Activated T-helper 1 cell treated with anti-CD3 and anti-CD28 coated beads, Interleukin-12 subunit alpha, Interleukin-12 subunit beta, Interleukin-2, Interleukin-4 antibody, amounts not matched to agents 30 ng/mL and 10 ng/mL and 1 ng/mL, durations not matched to agents 14 hours and 24 hours and 36 hours (primary cell): ENCODE measurements at regions not wholly inside any gene's neighbourhood (a gene's known extent, or its start where the extent isn't known, plus 50 kb on each side); places are given as distances from the start of the nearest gene placed in this dataset.
"Not testable (repeated sequence)": the region's sequence is repeated elsewhere in the genome, so short reads cannot be mapped to it uniquely, and the experiment has no call there.

ENCODE experiments used
- DNase-seq: peaks from one replicate; pipeline ENCODE4 v3.0.0; 2021; ENCODE audit warnings: low spot score
- H3K27ac Mint-ChIP-seq: one replicate; pipeline ENCODE4 v1.8.0; 2021; ENCODE audit warnings: mild to moderate bottlenecking, mixed read lengths
- H3K27me3 Mint-ChIP-seq: one replicate; pipeline ENCODE4 v1.8.0; 2022; ENCODE audit warnings: mild to moderate bottlenecking, moderate library complexity, mixed read lengths; ENCODE audit not compliant: insufficient read depth
- H3K36me3 Mint-ChIP-seq: one replicate; pipeline ENCODE4 v1.8.0; 2021; ENCODE audit warnings: low read depth, mixed read lengths
- H3K4me1 Mint-ChIP-seq: one replicate; pipeline ENCODE4 v1.8.0; 2021; ENCODE audit warnings: low read depth, mixed read lengths
- H3K4me3 Mint-ChIP-seq: one replicate; pipeline ENCODE4 v1.8.0; 2021; ENCODE audit warnings: mild to moderate bottlenecking, moderate library complexity, mixed read lengths
- H3K9me3 Mint-ChIP-seq: one replicate; pipeline ENCODE4 v1.8.0; 2021; ENCODE audit warnings: mixed read lengths
- intact Hi-C: fragments of 100-400 bp; cut with micrococcal nuclease; formaldehyde crosslinking; loops from one replicate; pipeline ENCODE4 v1.15.1; 2024

DNA sequence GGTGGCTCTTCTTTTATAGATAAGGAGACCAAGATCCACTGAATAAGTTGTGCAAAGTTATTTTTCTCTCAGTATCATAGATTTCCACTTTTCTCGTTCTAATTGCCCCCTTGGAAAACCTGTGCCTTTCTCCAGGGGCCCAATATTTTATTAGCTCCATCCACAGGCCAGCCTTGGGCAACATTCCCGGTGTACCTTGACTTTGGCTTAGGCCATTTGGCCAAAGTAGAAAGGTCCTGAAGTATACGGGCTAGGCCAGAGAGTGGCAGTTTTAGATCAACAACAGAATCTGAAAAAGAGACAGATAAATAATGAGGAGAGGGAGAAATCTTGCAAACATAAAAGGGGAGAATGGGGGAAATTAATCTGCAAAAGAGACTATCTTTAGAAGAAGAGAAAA is 91.7 kb upstream of the CHMP2B start:
- no peaks in the 10 kb centered on the region for H3K4me1 Mint-ChIP-seq
- H3K9me3 Mint-ChIP-seq = peaks cover 2% of the 10 kb centered on the region
- H3K27ac Mint-ChIP-seq = no peak overlapping the region
- DNase-seq = no peak
- intact Hi-C loops = no loop called here
- no peaks in the 10 kb centered on the region for H3K36me3 Mint-ChIP-seq
- H3K4me3 Mint-ChIP-seq = no peak overlapping the region
- H3K27me3 Mint-ChIP-seq = no peaks in the 10 kb centered on the region

DNA sequence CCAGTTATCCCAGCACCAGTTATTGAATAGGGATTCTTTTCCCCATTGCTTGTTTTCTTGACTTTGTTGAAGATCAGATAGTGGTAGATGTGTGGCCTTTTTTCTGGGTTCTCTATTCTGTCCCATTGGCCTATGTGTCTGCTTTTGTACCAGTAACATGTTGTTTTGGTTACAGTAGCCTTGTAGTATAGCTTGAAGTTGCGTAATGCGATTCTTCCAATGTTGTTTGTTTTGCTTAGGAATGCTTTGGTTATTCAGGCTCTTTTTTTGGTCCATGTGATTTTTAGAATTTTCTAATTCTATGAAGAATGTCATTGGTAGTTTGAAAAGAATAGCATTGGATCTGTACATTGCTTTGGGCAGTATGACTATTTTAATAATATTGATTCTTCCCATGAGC is 94.3 kb upstream of the CHMP2B start:
- intact Hi-C loops = no loop called here
- no peaks in the 10 kb centered on the region for H3K9me3 Mint-ChIP-seq
- H3K36me3 Mint-ChIP-seq = no peaks in the 10 kb centered on the region
- DNase-seq = no peak
- H3K4me1 Mint-ChIP-seq = no peaks in the 10 kb centered on the region
- no peak overlapping the region for H3K27ac Mint-ChIP-seq
- no peak overlapping the region for H3K4me3 Mint-ChIP-seq
- no peaks in the 10 kb centered on the region for H3K27me3 Mint-ChIP-seq

- no peaks in the 10 kb centered on the region for H3K4me1 Mint-ChIP-seq
- H3K27ac Mint-ChIP-seq = no peak overlapping the region
- no peaks in the 10 kb centered on the region for H3K27me3 Mint-ChIP-seq
- intact Hi-C loops = no loop called here
- no peak overlapping the region for H3K4me3 Mint-ChIP-seq
- H3K36me3 Mint-ChIP-seq = no peaks in the 10 kb centered on the region
- DNase-seq = no peak
- H3K9me3 Mint-ChIP-seq = no peaks in the 10 kb centered on the region
These were observed 99.1 kb upstream of the CHMP2B start for GRCh38 chr3:87128006-87128405.

DNA sequence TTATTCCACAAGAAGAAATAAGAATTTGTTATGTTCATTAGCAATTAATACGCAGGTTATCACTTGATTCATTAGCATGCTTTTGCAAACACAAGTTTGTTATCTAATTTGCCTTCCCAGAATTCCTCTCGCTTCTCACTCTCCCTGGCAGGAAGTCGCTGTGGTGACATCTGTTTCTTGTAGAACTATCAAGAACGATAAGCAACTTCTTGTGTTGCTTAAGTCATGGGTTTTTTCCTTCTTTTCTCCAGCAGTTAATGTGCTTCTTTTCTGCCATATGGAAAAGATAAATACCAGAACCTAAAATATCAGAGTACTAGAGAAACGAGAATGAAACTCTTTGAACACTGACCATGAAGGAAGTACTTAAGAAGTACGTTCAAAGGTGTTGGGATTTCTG is 99.8 kb upstream of the CHMP2B start:
- H3K27me3 Mint-ChIP-seq = no peaks in the 10 kb centered on the region
- H3K36me3 Mint-ChIP-seq = no peaks in the 10 kb centered on the region
- H3K4me1 Mint-ChIP-seq = no peaks in the 10 kb centered on the region
- no peak overlapping the region for H3K27ac Mint-ChIP-seq
- DNase-seq = no peak
- H3K4me3 Mint-ChIP-seq = no peak overlapping the region
- no peaks in the 10 kb centered on the region for H3K9me3 Mint-ChIP-seq
- intact Hi-C loops = no loop called here

DNA sequence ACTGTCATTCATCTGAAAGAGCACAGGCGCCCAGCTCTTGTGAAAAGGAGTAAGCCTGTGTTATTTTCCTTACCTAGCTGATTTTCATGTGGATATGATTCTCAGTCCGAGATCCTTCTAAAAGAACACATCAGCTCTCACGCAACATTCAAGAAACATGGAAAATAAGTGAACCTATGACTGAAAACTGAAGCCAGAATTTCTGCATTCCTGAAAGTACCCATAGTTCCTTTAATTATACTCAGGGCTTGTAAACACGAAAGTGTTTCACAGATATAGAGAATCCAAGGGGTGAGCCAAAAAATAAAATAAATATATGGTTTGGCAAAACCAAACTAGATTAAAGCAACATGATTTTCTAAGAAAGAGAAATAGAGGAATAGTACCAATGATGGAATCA is 100.8 kb upstream of the CHMP2B start:
- H3K4me3 Mint-ChIP-seq = no peak overlapping the region
- no peaks in the 10 kb centered on the region for H3K36me3 Mint-ChIP-seq
- no peak for DNase-seq
- intact Hi-C loops = no loop called here
- H3K27ac Mint-ChIP-seq = no peak overlapping the region
- H3K9me3 Mint-ChIP-seq = no peaks in the 10 kb centered on the region
- no peaks in the 10 kb centered on the region for H3K27me3 Mint-ChIP-seq
- no peaks in the 10 kb centered on the region for H3K4me1 Mint-ChIP-seq

GRCh38 chr3:87125116-87125515 is 102.0 kb upstream of the CHMP2B start:
- H3K27me3 Mint-ChIP-seq = no peaks in the 10 kb centered on the region
- no peaks in the 10 kb centered on the region for H3K4me1 Mint-ChIP-seq
- H3K27ac Mint-ChIP-seq = no peak overlapping the region
- H3K9me3 Mint-ChIP-seq = no peaks in the 10 kb centered on the region
- H3K36me3 Mint-ChIP-seq = no peaks in the 10 kb centered on the region
- intact Hi-C loops = no loop called here
- no peak for DNase-seq
- H3K4me3 Mint-ChIP-seq = no peak overlapping the region

GRCh38 chr3:87122766-87123165 is 104.3 kb upstream of the CHMP2B start:
- intact Hi-C loops = no loop called here
- no peak for DNase-seq
- Mint-ChIP-seq H3K27ac (no peak overlapping the region), H3K9me3 (no peaks in the 10 kb centered on the region), H3K36me3 (no peaks in the 10 kb centered on the region), H3K4me1 (no peaks in the 10 kb centered on the region), H3K4me3 (no peak overlapping the region), H3K27me3 (no peaks in the 10 kb centered on the region)

GRCh38 chr3:87121856-87122255 is 105.3 kb upstream of the CHMP2B start:
- Mint-ChIP-seq H3K27ac (no peak overlapping the region), H3K36me3 (no peaks in the 10 kb centered on the region), H3K4me3 (no peak overlapping the region), H3K27me3 (no peaks in the 10 kb centered on the region), H3K4me1 (no peaks in the 10 kb centered on the region), H3K9me3 (no peaks in the 10 kb centered on the region)
- intact Hi-C loops = no loop called here
- DNase-seq = no peak

DNA sequence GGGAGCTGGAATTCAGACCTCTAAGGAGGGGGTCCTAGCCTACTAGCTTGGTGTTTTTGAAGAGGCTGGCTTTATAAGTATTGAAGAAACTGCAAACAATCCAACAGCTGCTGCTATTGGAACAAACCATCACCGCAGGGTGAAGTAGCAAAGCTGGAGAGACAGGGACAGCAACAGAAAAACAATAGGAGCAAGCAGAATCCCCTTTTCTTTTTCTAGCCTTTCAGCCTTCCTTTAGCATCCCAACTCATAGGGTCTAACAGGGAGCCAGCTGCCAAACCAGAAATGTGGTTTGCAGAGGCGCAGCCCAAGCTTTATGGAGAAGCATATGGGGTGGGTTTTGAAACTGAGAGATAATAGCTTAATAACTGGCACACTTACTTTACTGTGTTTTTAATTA is 106.2 kb upstream of the CHMP2B start:
- Mint-ChIP-seq H3K9me3 (no peaks in the 10 kb centered on the region), H3K27me3 (no peaks in the 10 kb centered on the region), H3K4me1 (no peaks in the 10 kb centered on the region), H3K4me3 (no peak overlapping the region), H3K36me3 (no peaks in the 10 kb centered on the region), H3K27ac (no peak overlapping the region)
- DNase-seq = no peak
- intact Hi-C loops = no loop called here

DNA sequence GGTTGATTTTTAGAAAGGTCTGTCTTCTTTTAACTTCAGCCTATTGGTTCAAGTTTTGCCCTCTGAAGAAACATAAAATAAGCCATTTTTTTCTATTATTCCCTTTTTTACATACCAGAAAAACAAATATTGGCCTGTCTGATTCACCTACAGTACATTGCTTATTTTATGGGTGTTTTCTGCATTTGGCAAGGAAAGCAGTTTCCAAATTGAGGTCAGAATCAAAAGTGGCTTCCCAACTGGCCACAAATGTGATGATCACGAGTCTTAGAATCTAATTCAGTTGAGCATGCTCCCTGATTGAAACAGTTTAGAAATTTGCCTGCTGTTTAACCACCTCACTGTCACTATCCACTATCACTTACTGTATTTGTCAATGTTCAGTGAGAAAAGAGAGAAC is 106.9 kb upstream of the CHMP2B start:
- H3K9me3 Mint-ChIP-seq = no peaks in the 10 kb centered on the region
- intact Hi-C loops = no loop called here
- no peak overlapping the region for H3K27ac Mint-ChIP-seq
- H3K27me3 Mint-ChIP-seq = no peaks in the 10 kb centered on the region
- DNase-seq = no peak
- no peaks in the 10 kb centered on the region for H3K36me3 Mint-ChIP-seq
- H3K4me3 Mint-ChIP-seq = no peak overlapping the region
- no peaks in the 10 kb centered on the region for H3K4me1 Mint-ChIP-seq

DNA sequence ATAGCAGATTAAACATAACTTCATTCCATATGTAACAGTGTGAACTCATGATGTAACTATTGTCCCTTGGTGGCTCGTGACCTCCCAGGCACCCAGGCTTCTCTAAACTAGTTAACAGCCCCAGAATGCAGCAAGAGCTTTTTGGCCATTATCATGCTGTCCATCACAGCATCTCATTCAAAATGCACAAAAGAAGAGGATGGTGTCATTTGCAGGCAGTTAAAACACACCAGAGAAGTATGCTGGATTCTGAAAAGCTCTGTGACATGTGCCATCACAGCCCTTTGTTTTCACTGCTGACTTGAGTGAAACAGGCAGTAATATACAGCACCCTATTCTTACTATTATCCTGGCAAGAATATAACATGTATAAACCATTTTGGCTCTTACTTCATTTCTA is 117.6 kb upstream of the CHMP2B start:
- Mint-ChIP-seq H3K9me3 (no peaks in the 10 kb centered on the region), H3K4me3 (no peak overlapping the region), H3K4me1 (no peaks in the 10 kb centered on the region), H3K27me3 (no peaks in the 10 kb centered on the region), H3K36me3 (no peaks in the 10 kb centered on the region), H3K27ac (no peak overlapping the region)
- DNase-seq = no peak
- intact Hi-C loops = no loop called here

- Mint-ChIP-seq H3K27ac (no peak overlapping the region), H3K27me3 (peaks cover 3% of the 10 kb centered on the region), H3K36me3 (no peaks in the 10 kb centered on the region)
These were observed 111.1 kb upstream of the VGLL3 start for GRCh38 chr3:87101861-87102625.

GRCh38 chr3:87097733-87098132 is 106.8 kb upstream of the VGLL3 start:
- H3K9me3 Mint-ChIP-seq, H3K27ac Mint-ChIP-seq, H3K4me1 Mint-ChIP-seq, intact Hi-C loops, H3K36me3 Mint-ChIP-seq, DNase-seq, H3K4me3 Mint-ChIP-seq, H3K27me3 Mint-ChIP-seq: not testable (repeated sequence)

More at GRCh38 chr3:87101861-87102625, 111.1 kb upstream of the VGLL3 start:
- intact Hi-C loops = no loop called here
- no peak for DNase-seq
- no peak overlapping the region for H3K4me3 Mint-ChIP-seq
- H3K9me3 Mint-ChIP-seq = no peaks in the 10 kb centered on the region
- no peaks in the 10 kb centered on the region for H3K4me1 Mint-ChIP-seq

DNA sequence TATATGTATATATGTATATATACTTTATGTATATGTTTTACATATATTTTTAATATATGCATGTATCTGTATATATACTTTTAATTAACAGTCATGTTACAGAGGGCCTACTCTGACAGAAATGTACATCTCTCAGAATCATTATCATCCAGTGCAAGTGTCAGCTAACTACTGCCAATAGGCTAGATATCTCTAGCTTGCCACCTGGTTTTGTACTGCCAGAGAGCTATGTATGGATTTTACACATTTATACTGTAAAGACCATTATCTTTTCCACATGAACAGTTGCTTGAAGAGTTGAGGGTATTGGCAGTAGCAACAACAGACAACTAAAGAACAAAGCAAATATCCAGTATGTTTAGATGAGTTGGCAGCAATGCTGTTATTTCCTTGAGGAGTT is 99.7 kb upstream of the VGLL3 start:
- Mint-ChIP-seq H3K27ac (no peak overlapping the region), H3K4me1 (peaks cover 19% of the 10 kb centered on the region), H3K4me3 (no peak overlapping the region), H3K36me3 (no peaks in the 10 kb centered on the region), H3K9me3 (no peaks in the 10 kb centered on the region), H3K27me3 (peaks cover 6% of the 10 kb centered on the region)
- no peak for DNase-seq
- intact Hi-C loops = no loop called here
